ENCODE measurements at regions not wholly inside any gene's neighbourhood (a gene's known extent, or its start where the extent isn't known, plus 50 kb on each side); places are given as distances from the start of the nearest gene placed in this dataset.
"Not testable (repeated sequence)": the region's sequence is repeated elsewhere in the genome, so short reads cannot be mapped to it uniquely, and the experiment has no call there.

GRCh38 chr16:87124405-87124804 lies 192.8 kb downstream of the C16orf95 start:
- DNase-seq: not testable (repeated sequence)

- no peak for DNase-seq
Observed at GRCh38 chr16:87125206-87126155, 191.7 kb downstream of the C16orf95 start.

- DNase-seq: no peak
Observed at GRCh38 chr16:87126403-87127025, 190.7 kb downstream of the C16orf95 start.

- no peak for DNase-seq
Observed at GRCh38 chr16:87127061-87127765, 190.0 kb downstream of the C16orf95 start.

GRCh38 chr16:87127766-87128147 lies 189.4 kb downstream of the C16orf95 start:
- DNase-seq: no peak

- DNase-seq: no peak
Observed at GRCh38 chr16:87129771-87130170, 187.4 kb downstream of the C16orf95 start.

- no peak for DNase-seq
Observed at GRCh38 chr16:87131061-87131995, 185.9 kb downstream of the C16orf95 start.

- no peak for DNase-seq
Observed at GRCh38 chr16:87131996-87132345, 185.2 kb downstream of the C16orf95 start.

GRCh38 chr16:87132361-87133014 lies 184.7 kb downstream of the C16orf95 start:
- no peak for DNase-seq

- DNase-seq: no peak
Observed at GRCh38 chr16:87133112-87133850, 183.9 kb downstream of the C16orf95 start.

- no peak for DNase-seq
Observed at GRCh38 chr16:87133966-87134627, 183.1 kb downstream of the C16orf95 start.

GRCh38 chr16:87134628-87134995 lies 182.6 kb downstream of the C16orf95 start:
- no peak for DNase-seq

GRCh38 chr16:87135246-87136030 lies 181.8 kb downstream of the C16orf95 start:
- DNase-seq: no peak

GRCh38 chr16:87138316-87138715 lies 178.9 kb downstream of the C16orf95 start:
- no peak for DNase-seq

- no peak for DNase-seq
Observed at GRCh38 chr16:87138738-87139267, 178.4 kb downstream of the C16orf95 start.

GRCh38 chr16:87140211-87141200 lies 176.7 kb downstream of the C16orf95 start:
- no peak for DNase-seq

- no peak for DNase-seq
Observed at GRCh38 chr16:87141402-87141801, 175.8 kb downstream of the C16orf95 start.

- DNase-seq: no peak
Observed at GRCh38 chr16:87143661-87144121, 173.5 kb downstream of the C16orf95 start.
